AG04449 (cell line): ENCODE measurements at regions not wholly inside any gene's neighbourhood (a gene's known extent, or its start where the extent isn't known, plus 50 kb on each side); places are given as distances from the start of the nearest gene placed in this dataset.
"Not testable (repeated sequence)": the region's sequence is repeated elsewhere in the genome, so short reads cannot be mapped to it uniquely, and the experiment has no call there.

Experiments
- CTCF ChIA-PET: fragments of 350-600 bp; formaldehyde crosslinking; extraction: SDS; loops from one replicate; lab custom pipeline; 2021; ENCODE audit warnings: antibody characterized with exemption; lab: Yijun Ruan, JAX
- POLR2A ChIA-PET: fragments of 400-600, 350-600 bp; formaldehyde crosslinking; extraction: SDS; loops from one replicate; lab custom pipeline; 2020; ENCODE audit warnings: antibody characterized with exemption, inconsistent platforms; lab: Yijun Ruan, JAX
- DNase-seq: peaks from one replicate; pipeline ENCODE4 v3.0.0-alpha.2; 2010; ENCODE audit warnings: low read depth, low spot score
- H3K4me3 ChIP-seq: 2 replicates; pipeline ENCODE4 v1.5.1; 2011; ENCODE audit warnings: low read depth, mild to moderate bottlenecking, control low read depth, low read length
- TF ChIP-seq, protein P1 (sequence below): IDR thresholded peaks from one replicate; pipeline ENCODE4 v1.5.1; 2011; ENCODE audit warnings: mild to moderate bottlenecking, moderate library complexity, low read length, control low read depth, inconsistent platforms; ENCODE audit not compliant: insufficient read depth; ENCODE audit errors: missing control alignments

DNA sequence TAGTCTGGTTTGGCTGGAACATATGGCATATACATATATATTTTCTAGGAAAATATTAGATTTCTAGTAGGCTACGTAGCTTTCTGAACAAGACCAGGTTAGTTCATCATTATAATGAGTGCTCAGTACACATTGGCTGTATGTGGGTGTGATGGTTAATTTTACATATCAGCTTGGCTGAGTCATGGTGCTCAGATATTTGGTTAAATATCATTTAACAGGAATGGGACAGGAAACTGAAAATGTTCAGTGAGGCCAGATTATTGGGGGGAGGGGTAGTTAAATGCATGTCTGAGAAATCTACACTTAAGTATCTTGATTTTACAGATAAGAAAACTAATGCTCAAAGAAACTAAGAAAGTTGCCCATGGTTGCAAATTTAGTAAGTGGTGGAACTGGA, 160.1 kb downstream of the RBMX2 start:
- POLR2A ChIA-PET, result no interaction called here
- CTCF ChIA-PET, result interaction anchor here (1.6 kb wide), 1 partner anchor 14 kb away, joined by 9 read pairs; no protein-coding TSS in a partner anchor
- TF ChIP-seq, protein P1, sequence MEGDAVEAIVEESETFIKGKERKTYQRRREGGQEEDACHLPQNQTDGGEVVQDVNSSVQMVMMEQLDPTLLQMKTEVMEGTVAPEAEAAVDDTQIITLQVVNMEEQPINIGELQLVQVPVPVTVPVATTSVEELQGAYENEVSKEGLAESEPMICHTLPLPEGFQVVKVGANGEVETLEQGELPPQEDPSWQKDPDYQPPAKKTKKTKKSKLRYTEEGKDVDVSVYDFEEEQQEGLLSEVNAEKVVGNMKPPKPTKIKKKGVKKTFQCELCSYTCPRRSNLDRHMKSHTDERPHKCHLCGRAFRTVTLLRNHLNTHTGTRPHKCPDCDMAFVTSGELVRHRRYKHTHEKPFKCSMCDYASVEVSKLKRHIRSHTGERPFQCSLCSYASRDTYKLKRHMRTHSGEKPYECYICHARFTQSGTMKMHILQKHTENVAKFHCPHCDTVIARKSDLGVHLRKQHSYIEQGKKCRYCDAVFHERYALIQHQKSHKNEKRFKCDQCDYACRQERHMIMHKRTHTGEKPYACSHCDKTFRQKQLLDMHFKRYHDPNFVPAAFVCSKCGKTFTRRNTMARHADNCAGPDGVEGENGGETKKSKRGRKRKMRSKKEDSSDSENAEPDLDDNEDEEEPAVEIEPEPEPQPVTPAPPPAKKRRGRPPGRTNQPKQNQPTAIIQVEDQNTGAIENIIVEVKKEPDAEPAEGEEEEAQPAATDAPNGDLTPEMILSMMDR, result no peak

DNA sequence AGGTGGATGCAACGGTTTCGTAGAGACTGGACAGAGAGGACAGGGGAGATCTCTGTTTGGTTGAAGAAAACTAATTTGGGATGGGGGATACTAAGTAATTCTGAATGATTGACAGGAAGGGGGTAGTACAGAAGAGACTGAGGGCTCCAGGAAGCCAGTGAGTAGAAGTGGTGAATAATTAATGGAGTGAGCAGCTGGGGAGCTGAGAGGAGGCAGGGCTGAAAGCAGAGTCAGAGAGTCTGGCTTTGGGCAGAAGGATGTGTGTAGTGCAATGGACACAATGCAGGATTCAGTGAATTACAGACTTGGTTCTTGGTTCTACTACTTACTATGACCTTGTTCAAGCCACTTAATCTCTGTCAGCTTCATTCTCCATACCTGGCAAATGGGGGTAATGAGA, 161.7 kb downstream of the RBMX2 start:
- TF ChIP-seq, protein P1, result no peak
- CTCF ChIA-PET, result interaction anchor here (1.2 kb wide), 1 partner anchor 12 kb away, joined by 3 read pairs; no protein-coding TSS in a partner anchor
- no peak for DNase-seq
- POLR2A ChIA-PET, result no interaction called here
- no peak overlapping the region for H3K4me3 ChIP-seq

More for the DNA sequence above, 160.1 kb downstream of the RBMX2 start:
- H3K4me3 ChIP-seq, result no peak overlapping the region
- no peak for DNase-seq

DNA sequence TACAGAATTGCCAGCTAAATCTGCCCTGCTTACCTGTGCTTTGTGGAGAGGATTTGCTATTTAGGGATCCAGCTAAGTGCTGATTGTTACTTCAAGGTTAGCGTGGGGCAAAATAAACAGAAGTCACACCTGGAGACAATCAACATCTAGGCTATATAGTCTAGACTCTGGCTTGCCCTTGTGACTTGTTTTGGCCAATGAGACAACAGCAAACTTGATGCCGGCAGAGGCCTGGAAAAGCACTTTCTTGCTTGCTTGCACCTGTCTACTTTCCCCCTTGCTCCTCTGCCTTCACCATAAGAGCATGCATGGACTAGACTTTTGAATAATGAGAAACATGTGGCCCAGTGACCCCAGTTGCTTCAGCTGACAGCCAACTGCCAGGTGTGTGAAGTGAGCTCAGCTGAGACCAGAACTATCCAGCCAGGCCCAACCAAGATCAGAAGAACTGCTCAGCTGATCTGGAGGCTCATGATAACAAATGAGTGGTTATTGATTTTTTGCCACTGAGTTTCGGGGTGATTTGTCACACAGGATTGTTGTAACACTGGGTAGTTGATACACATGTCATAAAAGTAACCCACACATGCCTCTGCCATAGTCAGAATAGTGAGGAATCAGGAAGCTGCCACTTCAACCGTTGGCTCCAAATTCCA, 164.4 kb downstream of the RBMX2 start:
- DNase-seq, result no peak
- POLR2A ChIA-PET, result no interaction called here
- H3K4me3 ChIP-seq, result no peak overlapping the region
- CTCF ChIA-PET, result interaction anchor here (0.5 kb wide), 1 partner anchor 26 kb away, joined by 3 read pairs; no protein-coding TSS in a partner anchor
- TF ChIP-seq, protein P1, result no peak

DNA sequence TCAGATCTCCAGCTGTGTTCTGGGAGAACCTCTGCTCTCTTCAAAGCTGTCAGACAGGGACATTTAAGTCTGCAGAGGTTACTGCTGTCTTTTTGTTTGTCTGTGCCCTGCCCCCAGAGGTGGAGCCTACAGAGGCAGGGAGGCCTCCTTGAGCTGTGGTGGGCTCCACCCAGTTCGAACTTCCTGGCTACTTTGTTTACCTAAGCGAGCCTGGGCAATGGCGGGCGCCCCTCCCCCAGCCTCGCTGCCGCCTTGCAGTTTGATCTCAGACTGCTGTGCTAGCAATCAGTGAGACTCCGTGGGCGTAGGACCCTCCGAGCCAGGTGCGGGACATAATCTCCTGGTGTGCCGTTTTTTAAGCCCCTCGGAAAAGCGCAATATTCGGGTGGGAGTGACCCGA, 171.2 kb downstream of the RBMX2 start:
- POLR2A ChIA-PET, CTCF ChIA-PET, H3K4me3 ChIP-seq, DNase-seq: not testable (repeated sequence)
